Nephron progenitor cell (in vitro differentiated cells): ENCODE measurements at regions not wholly inside any gene's neighbourhood (a gene's known extent, or its start where the extent isn't known, plus 50 kb on each side); places are given as distances from the start of the nearest gene placed in this dataset.
"Not testable (repeated sequence)": the region's sequence is repeated elsewhere in the genome, so short reads cannot be mapped to it uniquely, and the experiment has no call there.

Experiments used
- DNase-seq: peaks from one replicate; pipeline ENCODE4 v3.0.0; 2021
- H3K27ac Mint-ChIP-seq: 2 replicates; pipeline ENCODE4 v1.8.0; 2021; ENCODE audit warnings: mild to moderate bottlenecking, moderate library complexity, mixed read lengths
- H3K27me3 Mint-ChIP-seq: 2 replicates; pipeline ENCODE4 v1.8.0; 2021; ENCODE audit warnings: mild to moderate bottlenecking, low read depth, mixed read lengths; ENCODE audit not compliant: poor library complexity
- H3K36me3 Mint-ChIP-seq: 2 replicates; pipeline ENCODE4 v1.8.0; 2021; ENCODE audit warnings: low read depth, mixed read lengths
- H3K4me1 Mint-ChIP-seq: 2 replicates; pipeline ENCODE4 v1.8.0; 2021; ENCODE audit warnings: mixed read lengths
- H3K4me3 Mint-ChIP-seq: 2 replicates; pipeline ENCODE4 v1.8.0; 2021; ENCODE audit warnings: mild to moderate bottlenecking, moderate library complexity, mixed read lengths
- H3K9me3 Mint-ChIP-seq: 2 replicates; pipeline ENCODE4 v1.8.0; 2021; ENCODE audit warnings: mild to moderate bottlenecking, moderate library complexity, mixed read lengths
- CTCF ChIP-seq: fragments of 200-600 bp; sonication (generic); IDR thresholded peaks from 2 replicates; pipeline ENCODE4 v1.5.0; 2021; ENCODE audit warnings: antibody characterized with exemption

- H3K36me3 Mint-ChIP-seq, result no peaks in the 10 kb centered on the region
- H3K27ac Mint-ChIP-seq, result no peak overlapping the region
- no peak for DNase-seq
- H3K9me3 Mint-ChIP-seq, result no peaks in the 10 kb centered on the region
- H3K27me3 Mint-ChIP-seq, result no peaks in the 10 kb centered on the region
- no peak overlapping the region for H3K4me3 Mint-ChIP-seq
- no peaks in the 10 kb centered on the region for H3K4me1 Mint-ChIP-seq
- TF ChIP-seq CTCF, result no peak
Measured at GRCh38 chr9:80994892-80995291, 694.5 kb downstream of the TLE1 start.

GRCh38 chr9:80985595-80985994, 703.8 kb downstream of the TLE1 start:
- not testable (repeated sequence) for H3K36me3 Mint-ChIP-seq, H3K4me3 Mint-ChIP-seq, DNase-seq, H3K27ac Mint-ChIP-seq, H3K4me1 Mint-ChIP-seq, H3K27me3 Mint-ChIP-seq
- H3K9me3 Mint-ChIP-seq, result peaks cover 13% of the 10 kb centered on the region

- H3K27me3 Mint-ChIP-seq, result no peaks in the 10 kb centered on the region
- no peak overlapping the region for H3K27ac Mint-ChIP-seq
- H3K4me3 Mint-ChIP-seq, result no peak overlapping the region
- H3K36me3 Mint-ChIP-seq, result peaks cover 24% of the 10 kb centered on the region
- DNase-seq, result no peak
- H3K4me1 Mint-ChIP-seq, result no peaks in the 10 kb centered on the region
- H3K9me3 Mint-ChIP-seq, result peaks cover 55% of the 10 kb centered on the region
- TF ChIP-seq CTCF, result no peak
Measured at GRCh38 chr9:80976403-80976802, 712.9 kb downstream of the TLE1 start.

- not testable (repeated sequence) for H3K4me3 Mint-ChIP-seq, DNase-seq, H3K27me3 Mint-ChIP-seq, H3K27ac Mint-ChIP-seq
- peaks cover 33% of the 10 kb centered on the region for H3K36me3 Mint-ChIP-seq
- peaks cover 49% of the 10 kb centered on the region for H3K9me3 Mint-ChIP-seq
- peaks cover 16% of the 10 kb centered on the region for H3K4me1 Mint-ChIP-seq
Measured at GRCh38 chr9:80970377-80970776, 719.0 kb downstream of the TLE1 start.

GRCh38 chr9:80968611-80969010, 720.7 kb downstream of the TLE1 start:
- Mint-ChIP-seq H3K9me3 (peaks cover 35% of the 10 kb centered on the region), H3K4me3 (no peak overlapping the region), H3K27me3 (no peaks in the 10 kb centered on the region), H3K27ac (no peak overlapping the region), H3K36me3 (peaks cover 23% of the 10 kb centered on the region), H3K4me1 (peaks cover 34% of the 10 kb centered on the region)
- no peak for TF ChIP-seq CTCF
- no peak for DNase-seq

GRCh38 chr9:80964914-80965313, 724.4 kb downstream of the TLE1 start:
- DNase-seq, result no peak
- TF ChIP-seq CTCF, result no peak
- H3K36me3 Mint-ChIP-seq, result peaks cover 36% of the 10 kb centered on the region
- H3K27me3 Mint-ChIP-seq, result no peaks in the 10 kb centered on the region
- peak overlapping the region; percentile 25 for H3K27ac Mint-ChIP-seq
- H3K4me3 Mint-ChIP-seq, result no peak overlapping the region
- peaks cover 44% of the 10 kb centered on the region for H3K4me1 Mint-ChIP-seq
- peaks cover 46% of the 10 kb centered on the region for H3K9me3 Mint-ChIP-seq

GRCh38 chr9:80964374-80964773, 725.0 kb downstream of the TLE1 start:
- TF ChIP-seq CTCF, result no peak
- Mint-ChIP-seq H3K27me3 (no peaks in the 10 kb centered on the region), H3K4me3 (no peak overlapping the region), H3K4me1 (peaks cover 44% of the 10 kb centered on the region), H3K27ac (peak overlapping the region; percentile 25), H3K36me3 (peaks cover 34% of the 10 kb centered on the region), H3K9me3 (peaks cover 46% of the 10 kb centered on the region)
- DNase-seq, result no peak
